A549 (cell line): ENCODE measurements at regions not wholly inside any gene's neighbourhood (a gene's known extent, or its start where the extent isn't known, plus 50 kb on each side); places are given as distances from the start of the nearest gene placed in this dataset.

Experiments used
- BHLHE40 ChIP-seq: IDR thresholded peaks from 2 replicates; pipeline ENCODE4 v1.6.1; 2012; ENCODE audit warnings: low read depth, low read length, inconsistent platforms
- CTCF ChIP-seq: fragments of >200 bp; sonication (Bioruptor Twin); formaldehyde crosslinking; IDR thresholded peaks from 3 replicates; pipeline ENCODE4 v1.5.1; 2016
- EP300 ChIP-seq, 2 experiments: fragments of >200 bp; sonication (Bioruptor Twin); formaldehyde crosslinking; IDR thresholded peaks; 2 replicates in 1 of 2; 3 replicates in 1 of 2; pipeline ENCODE4 v1.6.1; 2016 to 2017
- ESRRA ChIP-seq: fragments of 150-350 bp; IDR thresholded peaks from 2 replicates; pipeline ENCODE4 v1.6.1; 2014; ENCODE audit warnings: mild to moderate bottlenecking, low read length, borderline replicate concordance
- MAX ChIP-seq: IDR thresholded peaks from 2 replicates; pipeline ENCODE4 v1.6.1; 2012

GRCh38 chr2:66111706-66112105 lies 323.2 kb upstream of the MEIS1 start:
- TF ChIP-seq MAX: no peak
- no peak for TF ChIP-seq BHLHE40
- TF ChIP-seq EP300 (IDR thresholded peaks at IDR 0.05): no peak
- no peak for TF ChIP-seq ESRRA
- no peak for TF ChIP-seq CTCF
